ENCODE measurements at regions not wholly inside any gene's neighbourhood (a gene's known extent, or its start where the extent isn't known, plus 50 kb on each side); places are given as distances from the start of the nearest gene placed in this dataset.

- in situ Hi-C loops (cut with MboI) = no loop called here
- Histone ChIP-seq H3K27ac (ENCODE audit: control insufficient read depth, insufficient read depth) (no peak overlapping the region), H2AFZ (ENCODE audit: control insufficient read depth, low read depth, low read length) (no peak overlapping the region), H3K9ac (ENCODE audit: control insufficient read depth, insufficient read depth, low read length) (no peak overlapping the region), H3K4me2 (ENCODE audit: control insufficient read depth, insufficient read depth) (no peak overlapping the region), H3K4me1 (ENCODE audit: control insufficient read depth, insufficient read depth, low read length) (peaks cover 18% of the 10 kb centered on the region), H3K4me3 (no peak overlapping the region), H4K20me1 (ENCODE audit: control insufficient read depth, insufficient read depth) (no peaks in the 10 kb centered on the region), H3K36me3 (ENCODE audit: control insufficient read depth in 2 of 2, insufficient read depth in 2 of 2, low read length in 1 of 2) (no peaks in the 10 kb centered on the region), H3K27me3 (replicated peaks in 1 of 2; ENCODE audit: control insufficient read depth in 2 of 2, insufficient read depth in 2 of 2, low read length in 1 of 2) (no peaks in the 10 kb centered on the region), H3K79me2 (ENCODE audit: control insufficient read depth, insufficient read depth, low read length) (no peaks in the 10 kb centered on the region), H3K9me3 (replicated peaks; ENCODE audit: control insufficient read depth, insufficient read depth, low read length) (no peaks in the 10 kb centered on the region; the same call in 1 of the 3 replicates)
- ChIA-PET POLR2A (interaction anchor here (1.3 kb wide), 1 partner anchor 83 kb away, joined by 6 read pairs; no protein-coding TSS in a partner anchor), SMC1A (ENCODE audit: uncharacterized antibody, unreplicated experiment) (interaction anchor here (0.6 to 5.6 kb wide), 10 partner anchors 10 to 192 kb away, joined by 3 to 74 read pairs (median 4); no protein-coding TSS in a partner anchor), RAD21 (ENCODE audit: unreplicated experiment) (interaction anchor here (0.9 to 4.6 kb wide), 5 partner anchors 13 to 184 kb away, joined by 3 to 51 read pairs (median 4); no protein-coding TSS in a partner anchor), CTCF (interaction anchor here (1.3 to 5.8 kb wide), 4 partner anchors 12 to 69 kb away, joined by 3 to 94 read pairs (median 35); no protein-coding TSS in a partner anchor)
- DNase-seq (ENCODE audit: low read depth, low spot score) (no peak), FAIRE-seq (no peak), ATAC-seq (no peak)
- BruUV-seq (replicated peaks) = no TSS peak
- TF ChIP-seq MTA3 (IDR thresholded peaks at IDR 0.05; ENCODE audit: borderline replicate concordance, low read length) = no peak
- no peak for TF ChIP-seq SMC3 (IDR thresholded peaks at IDR 0.05; ENCODE audit: borderline replicate concordance, low read length)
- no peak for TF ChIP-seq NRF1 (conservative IDR thresholded peaks at IDR 0.05; ENCODE audit: low read depth, low read length)
- TF ChIP-seq HDAC2 (IDR thresholded peaks at IDR 0.05) = no peak
- no peak for TF ChIP-seq ZNF622 (IDR thresholded peaks at IDR 0.05)
- no peak for TF ChIP-seq POLR2AphosphoS2 (IDR thresholded peaks at IDR 0.05; ENCODE audit: low read depth, low read length)
- TF ChIP-seq ZBTB33 (IDR thresholded peaks at IDR 0.05) = no peak
- TF ChIP-seq, protein P1, sequence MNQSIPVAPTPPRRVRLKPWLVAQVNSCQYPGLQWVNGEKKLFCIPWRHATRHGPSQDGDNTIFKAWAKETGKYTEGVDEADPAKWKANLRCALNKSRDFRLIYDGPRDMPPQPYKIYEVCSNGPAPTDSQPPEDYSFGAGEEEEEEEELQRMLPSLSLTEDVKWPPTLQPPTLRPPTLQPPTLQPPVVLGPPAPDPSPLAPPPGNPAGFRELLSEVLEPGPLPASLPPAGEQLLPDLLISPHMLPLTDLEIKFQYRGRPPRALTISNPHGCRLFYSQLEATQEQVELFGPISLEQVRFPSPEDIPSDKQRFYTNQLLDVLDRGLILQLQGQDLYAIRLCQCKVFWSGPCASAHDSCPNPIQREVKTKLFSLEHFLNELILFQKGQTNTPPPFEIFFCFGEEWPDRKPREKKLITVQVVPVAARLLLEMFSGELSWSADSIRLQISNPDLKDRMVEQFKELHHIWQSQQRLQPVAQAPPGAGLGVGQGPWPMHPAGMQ (IDR thresholded peaks at IDR 0.05; ENCODE audit: borderline replicate concordance) = no peak
- TF ChIP-seq MLLT1 (IDR thresholded peaks at IDR 0.05) = no peak
- TF ChIP-seq SREBF1 (IDR thresholded peaks at IDR 0.05; ENCODE audit: low read length) = no peak
- TF ChIP-seq PML (IDR thresholded peaks at IDR 0.05; ENCODE audit: low read length) = no peak
- TF ChIP-seq GATAD2B (conservative IDR thresholded peaks at IDR 0.05; ENCODE audit: low read depth) = no peak
- TF ChIP-seq JUNB (IDR thresholded peaks at IDR 0.05) = no peak
- no peak for TF ChIP-seq STAT3 (IDR thresholded peaks at IDR 0.05; ENCODE audit: low read depth, low read length)
- TF ChIP-seq NFYB (IDR thresholded peaks at IDR 0.05; ENCODE audit: insufficient read depth, low read depth, low read length) = no peak
- TF ChIP-seq SIN3A (IDR thresholded peaks at IDR 0.05; ENCODE audit: low read depth, low read length) = no peak
- no peak for TF ChIP-seq NFXL1 (IDR thresholded peaks at IDR 0.05; ENCODE audit: borderline replicate concordance)
- no peak for TF ChIP-seq IKZF2 (IDR thresholded peaks at IDR 0.05)
- intact Hi-C loops (cut with micrococcal nuclease; ENCODE audit: unreplicated experiment) = no loop called here
Measured at GRCh38 chr1:66433611-66434010, 100.3 kb upstream of the SGIP1 start.

All from GM12878 (cell line).